ENCODE measurements at regions not wholly inside any gene's neighbourhood (a gene's known extent, or its start where the extent isn't known, plus 50 kb on each side); places are given as distances from the start of the nearest gene placed in this dataset.

DNA sequence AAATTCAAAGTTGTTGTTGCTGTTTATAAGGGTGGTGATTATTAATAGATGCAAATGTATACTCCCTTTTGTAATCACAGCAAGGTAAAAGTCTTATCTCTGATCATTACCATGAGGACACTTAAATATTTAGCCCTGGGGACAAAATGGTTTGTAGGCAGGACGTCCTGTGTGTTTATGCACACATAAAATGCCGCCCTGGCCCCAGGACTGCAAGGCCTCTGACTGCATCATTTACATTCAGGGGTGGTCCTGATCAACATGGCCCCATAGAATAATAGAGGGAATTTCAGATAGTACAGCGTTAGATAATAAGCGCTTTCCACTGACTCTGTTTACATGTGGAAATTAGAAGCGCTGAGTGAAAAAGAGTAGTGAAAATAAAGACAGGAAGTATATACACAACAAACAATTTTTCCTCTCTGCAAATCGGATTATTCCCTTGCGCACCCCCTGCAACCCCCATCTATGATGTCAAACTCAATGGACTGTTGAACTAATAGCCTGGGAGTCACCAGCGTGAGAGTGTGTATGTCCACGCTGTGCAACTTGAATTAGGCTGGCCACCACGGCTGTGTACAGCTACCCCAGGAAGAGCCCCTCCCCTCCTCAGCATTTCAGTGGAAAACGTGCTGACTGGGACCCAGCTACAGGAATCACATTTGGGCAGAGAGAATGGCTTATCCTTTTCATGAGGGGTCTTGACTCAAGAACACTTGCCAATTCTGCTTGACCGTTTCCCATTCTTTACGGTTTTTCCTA, 291.5 kb downstream of the SOX11 start:
- TF ChIP-seq EZH2 (IDR thresholded peaks at IDR 0.05; ENCODE audit: low read depth) (no peak), CTCF (conservative IDR thresholded peaks at IDR 0.05) (no peak)

Data from PC-9 (cell line).